Cerebellar cortex (tissue), 1 donor: ENCODE measurements at regions not wholly inside any gene's neighbourhood (a gene's known extent, or its start where the extent isn't known, plus 50 kb on each side); places are given as distances from the start of the nearest gene placed in this dataset.
"Not testable (repeated sequence)": the region's sequence is repeated elsewhere in the genome, so short reads cannot be mapped to it uniquely, and the experiment has no call there.

ENCODE experiments used
- DNase-seq: peaks from one replicate; pipeline ENCODE4 v3.0.0-alpha.2; 2015; ENCODE audit warnings: low spot score

- DNase-seq, result not testable (repeated sequence)
These were observed 783.4 kb downstream of the NSUN3 start for GRCh38 chr3:94846251-94846650.

- DNase-seq, result peak; percentile 7
These were observed 799.8 kb downstream of the NSUN3 start for GRCh38 chr3:94862703-94863102.

GRCh38 chr3:94869059-94869547 is 806.2 kb downstream of the NSUN3 start:
- DNase-seq, result no peak

GRCh38 chr3:94873751-94874150 is 810.9 kb downstream of the NSUN3 start:
- DNase-seq, result no peak

GRCh38 chr3:94875149-94875548 is 812.3 kb downstream of the NSUN3 start:
- no peak for DNase-seq

GRCh38 chr3:94887065-94887464 is 824.2 kb downstream of the NSUN3 start:
- DNase-seq, result no peak

GRCh38 chr3:94896994-94897393 is 834.1 kb downstream of the NSUN3 start:
- DNase-seq, result no peak

- DNase-seq, result no peak
These were observed 841.4 kb downstream of the NSUN3 start for GRCh38 chr3:94904156-94904674.

- no peak for DNase-seq
These were observed 846.9 kb downstream of the NSUN3 start for GRCh38 chr3:94909726-94910125.

- DNase-seq, result no peak
These were observed 849.8 kb downstream of the NSUN3 start for GRCh38 chr3:94912656-94913055.

- DNase-seq, result no peak
These were observed 864.3 kb downstream of the NSUN3 start for GRCh38 chr3:94927175-94927574.

- no peak for DNase-seq
These were observed 866.1 kb downstream of the NSUN3 start for GRCh38 chr3:94928921-94929320.

- DNase-seq, result no peak
These were observed 873.1 kb downstream of the NSUN3 start for GRCh38 chr3:94935738-94936580.

- no peak for DNase-seq
These were observed 875.1 kb downstream of the NSUN3 start for GRCh38 chr3:94937980-94938379.

- no peak for DNase-seq
These were observed 883.8 kb downstream of the NSUN3 start for GRCh38 chr3:94946683-94947082.

- DNase-seq, result no peak
These were observed 898.7 kb downstream of the NSUN3 start for GRCh38 chr3:94961423-94962100.

GRCh38 chr3:94965867-94966475 is 903.1 kb downstream of the NSUN3 start:
- DNase-seq, result no peak

GRCh38 chr3:94967196-94967595 is 904.3 kb downstream of the NSUN3 start:
- DNase-seq, result no peak

- DNase-seq, result no peak
These were observed 905.7 kb downstream of the NSUN3 start for GRCh38 chr3:94968519-94968918.

- no peak for DNase-seq
These were observed 909.2 kb downstream of the NSUN3 start for GRCh38 chr3:94972066-94972465.

GRCh38 chr3:94978084-94978483 is 915.2 kb downstream of the NSUN3 start:
- no peak for DNase-seq

- no peak for DNase-seq
These were observed 922.9 kb downstream of the NSUN3 start for GRCh38 chr3:94985778-94986177.
